ENCODE measurements at regions not wholly inside any gene's neighbourhood (a gene's known extent, or its start where the extent isn't known, plus 50 kb on each side); places are given as distances from the start of the nearest gene placed in this dataset.

DNA sequence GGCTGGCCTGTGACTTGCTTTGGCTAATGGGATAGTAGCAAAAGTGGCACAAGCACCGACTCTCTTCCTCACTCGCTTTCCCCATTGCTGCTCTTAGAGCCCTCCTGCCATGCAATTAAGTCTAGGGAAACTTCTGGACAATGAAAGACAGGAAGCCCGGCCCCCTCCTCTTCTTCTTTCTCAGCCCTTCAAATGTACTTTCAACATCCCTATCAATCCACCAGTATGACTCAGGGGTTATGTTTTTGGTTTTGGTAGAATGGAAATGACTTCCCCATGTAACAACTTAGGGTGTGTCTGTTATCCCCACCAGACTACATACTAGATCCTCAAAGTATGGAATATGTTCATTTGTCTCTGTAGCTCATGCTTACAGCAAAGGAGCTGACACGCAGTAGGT lies 139.0 kb upstream of the GDF10 start:
- peaks cover 5% of the 10 kb centered on the region for H3K9me3 Mint-ChIP-seq (ENCODE audit: insufficient read depth)
- no peak overlapping the region for H3K4me2 ChIP-seq (replicated peaks; ENCODE audit: low read depth, low read length, poor library complexity, severe bottlenecking)
- peaks cover 0 to under 1% (median 0%) of the 10 kb centered on the region in 3 donors for H3K9me3 ChIP-seq (ENCODE audit: control extremely low read depth in 1 of 3, control insufficient read depth in 2 of 3, insufficient read depth in 1 of 3, low read length in 2 of 3)
- H3K79me2 ChIP-seq (ENCODE audit: control insufficient read depth, insufficient read depth, low read length): no peaks in the 10 kb centered on the region
- H3K4me3 Mint-ChIP-seq: no peak overlapping the region
- H3K9ac ChIP-seq (ENCODE audit: low read length): no peak overlapping the region
- H3K27ac Mint-ChIP-seq: no peak overlapping the region
- no peak overlapping the region for H2AFZ ChIP-seq (ENCODE audit: insufficient read depth, low read depth, low read length, poor library complexity, severe bottlenecking)
- no CpG with 5 or more reads among the region's 4 CpGs for WGBS (ENCODE audit: insufficient coverage)
- ChIA-PET CTCF (no interaction called here), POLR2A (no interaction called here)
- peaks cover 7 to 13% of the 10 kb centered on the region in 2 donors for H3K4me1 ChIP-seq (ENCODE audit: control insufficient read depth in 2 of 2, insufficient read depth in 2 of 2, low read length in 2 of 2)
- peaks cover 0 to 3% (median under 1%) of the 10 kb centered on the region in 4 experiments for H3K27me3 ChIP-seq (replicated peaks in 1 of 4; ENCODE audit: control extremely low read depth in 1 of 4, control insufficient read depth in 3 of 4, insufficient read depth in 4 of 4, low read length in 3 of 4)
- intact Hi-C loops (cut with micrococcal nuclease): no loop called here
- H4K20me1 ChIP-seq (ENCODE audit: control insufficient read depth, insufficient read depth, low read length, poor library complexity, severe bottlenecking): no peaks in the 10 kb centered on the region
- peaks cover 39% of the 10 kb centered on the region for H3K27me3 Mint-ChIP-seq
- peaks cover 13% of the 10 kb centered on the region for H3K4me1 Mint-ChIP-seq
- H3K27ac ChIP-seq (ENCODE audit: low read length in 2 of 2): no peak overlapping the region
- DNase-seq (no peak), ATAC-seq (ENCODE audit: low read depth) (no peak)
- H3K4me3 ChIP-seq (ENCODE audit: control extremely low read depth in 1 of 5, extremely low read depth in 1 of 5, insufficient read depth in 1 of 5, low read depth in 2 of 5, low read length in 4 of 5): no peak overlapping the region
- TF ChIP-seq EZH2 (IDR thresholded peaks at IDR 0.05; ENCODE audit: borderline replicate concordance, insufficient read depth, low read depth, low read length, poor library complexity, severe bottlenecking): no peak
- TF ChIP-seq, protein P1, sequence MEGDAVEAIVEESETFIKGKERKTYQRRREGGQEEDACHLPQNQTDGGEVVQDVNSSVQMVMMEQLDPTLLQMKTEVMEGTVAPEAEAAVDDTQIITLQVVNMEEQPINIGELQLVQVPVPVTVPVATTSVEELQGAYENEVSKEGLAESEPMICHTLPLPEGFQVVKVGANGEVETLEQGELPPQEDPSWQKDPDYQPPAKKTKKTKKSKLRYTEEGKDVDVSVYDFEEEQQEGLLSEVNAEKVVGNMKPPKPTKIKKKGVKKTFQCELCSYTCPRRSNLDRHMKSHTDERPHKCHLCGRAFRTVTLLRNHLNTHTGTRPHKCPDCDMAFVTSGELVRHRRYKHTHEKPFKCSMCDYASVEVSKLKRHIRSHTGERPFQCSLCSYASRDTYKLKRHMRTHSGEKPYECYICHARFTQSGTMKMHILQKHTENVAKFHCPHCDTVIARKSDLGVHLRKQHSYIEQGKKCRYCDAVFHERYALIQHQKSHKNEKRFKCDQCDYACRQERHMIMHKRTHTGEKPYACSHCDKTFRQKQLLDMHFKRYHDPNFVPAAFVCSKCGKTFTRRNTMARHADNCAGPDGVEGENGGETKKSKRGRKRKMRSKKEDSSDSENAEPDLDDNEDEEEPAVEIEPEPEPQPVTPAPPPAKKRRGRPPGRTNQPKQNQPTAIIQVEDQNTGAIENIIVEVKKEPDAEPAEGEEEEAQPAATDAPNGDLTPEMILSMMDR (IDR thresholded peaks at IDR 0.05): no peak
- H3K36me3 ChIP-seq (replicated peaks in 1 of 2; ENCODE audit: control extremely low read depth in 1 of 2, control insufficient read depth in 1 of 2, extremely low read depth in 1 of 2, insufficient read depth in 2 of 2, low read length in 1 of 2): no peaks in the 10 kb centered on the region

DNA sequence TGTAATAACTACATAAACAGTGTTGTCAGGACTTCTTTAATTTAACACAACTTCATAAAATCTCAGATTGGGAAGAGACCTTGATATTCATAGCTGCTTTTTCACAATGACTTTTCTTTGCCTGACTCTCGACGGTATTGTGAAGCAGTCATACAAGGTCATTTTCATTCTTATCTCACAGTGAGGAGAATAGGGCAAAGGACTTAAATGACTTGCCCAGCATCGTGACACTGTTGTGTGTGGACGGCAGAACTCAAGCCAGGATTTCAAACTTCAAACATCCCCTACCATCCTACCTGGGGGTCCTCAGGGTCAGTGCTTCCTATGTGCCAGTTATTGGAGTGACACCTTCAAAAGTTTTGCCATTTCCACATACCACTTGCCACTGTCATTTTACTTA lies 138.5 kb upstream of the GDF10 start:
- no peaks in the 10 kb centered on the region for H4K20me1 ChIP-seq (ENCODE audit: control insufficient read depth, insufficient read depth, low read length, poor library complexity, severe bottlenecking)
- intact Hi-C loops (cut with micrococcal nuclease): no loop called here

More for the DNA sequence above, 138.5 kb upstream of the GDF10 start:
- H3K36me3 ChIP-seq (replicated peaks in 1 of 2; ENCODE audit: control extremely low read depth in 1 of 2, control insufficient read depth in 1 of 2, extremely low read depth in 1 of 2, insufficient read depth in 2 of 2, low read length in 1 of 2): no peaks in the 10 kb centered on the region
- Mint-ChIP-seq H3K27ac (no peak overlapping the region), H3K27me3 (peaks cover 37% of the 10 kb centered on the region), H3K4me3 (no peak overlapping the region), H3K9me3 (ENCODE audit: insufficient read depth) (peaks cover 4% of the 10 kb centered on the region), H3K4me1 (peaks cover 13% of the 10 kb centered on the region)
- ATAC-seq (ENCODE audit: low read depth) (no peak), DNase-seq (no peak)
- CTCF ChIA-PET: no interaction called here
- POLR2A ChIA-PET: no interaction called here
- H3K4me1 ChIP-seq (ENCODE audit: control insufficient read depth in 2 of 2, insufficient read depth in 2 of 2, low read length in 2 of 2): peaks cover 7 to 18% of the 10 kb centered on the region in 2 donors
- no peak overlapping the region for H3K27ac ChIP-seq (ENCODE audit: low read length in 2 of 2)
- no peak overlapping the region for H2AFZ ChIP-seq (ENCODE audit: insufficient read depth, low read depth, low read length, poor library complexity, severe bottlenecking)
- H3K9ac ChIP-seq (ENCODE audit: low read length): no peak overlapping the region
- peaks cover 0 to 3% (median under 1%) of the 10 kb centered on the region in 4 experiments for H3K27me3 ChIP-seq (replicated peaks in 1 of 4; ENCODE audit: control extremely low read depth in 1 of 4, control insufficient read depth in 3 of 4, insufficient read depth in 4 of 4, low read length in 3 of 4)
- WGBS (ENCODE audit: insufficient coverage): 60% methylated on average over 1 of the region's 4 CpGs
- no peak overlapping the region for H3K4me2 ChIP-seq (replicated peaks; ENCODE audit: low read depth, low read length, poor library complexity, severe bottlenecking)
- TF ChIP-seq, protein P1 (IDR thresholded peaks at IDR 0.05): no peak
- TF ChIP-seq EZH2 (IDR thresholded peaks at IDR 0.05; ENCODE audit: borderline replicate concordance, insufficient read depth, low read depth, low read length, poor library complexity, severe bottlenecking): no peak
- no peak overlapping the region for H3K4me3 ChIP-seq (ENCODE audit: control extremely low read depth in 1 of 5, extremely low read depth in 1 of 5, insufficient read depth in 1 of 5, low read depth in 2 of 5, low read length in 4 of 5)
- peaks cover 0 to 6% (median 0%) of the 10 kb centered on the region in 3 donors for H3K9me3 ChIP-seq (ENCODE audit: control extremely low read depth in 1 of 3, control insufficient read depth in 2 of 3, insufficient read depth in 1 of 3, low read length in 2 of 3)
- no peaks in the 10 kb centered on the region for H3K79me2 ChIP-seq (ENCODE audit: control insufficient read depth, insufficient read depth, low read length)
